IMR-90 (cell line): ENCODE measurements at regions not wholly inside any gene's neighbourhood (a gene's known extent, or its start where the extent isn't known, plus 50 kb on each side); places are given as distances from the start of the nearest gene placed in this dataset.

Source experiments
- BHLHE40 ChIP-seq: fragments of 150-350 bp; IDR thresholded peaks from 2 replicates; pipeline ENCODE4 v1.6.1; 2016; ENCODE audit warnings: mild to moderate bottlenecking, low read depth, low read length
- CEBPB ChIP-seq: IDR thresholded peaks from 2 replicates; pipeline ENCODE4 v1.6.1; 2012; ENCODE audit warnings: low read depth, low read length, improper control_type of control experiment
- CHD1 ChIP-seq: IDR thresholded peaks from 2 replicates; pipeline ENCODE4 v1.6.1; 2012; ENCODE audit warnings: low read depth, low read length, improper control_type of control experiment
- MAFK ChIP-seq: IDR thresholded peaks from 2 replicates; pipeline ENCODE4 v1.6.1; 2012; ENCODE audit warnings: low read depth, low read length, improper control_type of control experiment
- MAZ ChIP-seq: IDR thresholded peaks from 2 replicates; pipeline ENCODE4 v1.6.1; 2012; ENCODE audit warnings: low read depth, mild to moderate bottlenecking, low read length, improper control_type of control experiment, moderate library complexity, borderline replicate concordance
- MXI1 ChIP-seq: IDR thresholded peaks from 2 replicates; pipeline ENCODE4 v1.6.1; 2012; ENCODE audit warnings: low read depth, mild to moderate bottlenecking, low read length, moderate library complexity, borderline replicate concordance
- POLR2A ChIP-seq: IDR thresholded peaks from 2 replicates; pipeline ENCODE4 v1.6.1; 2012; ENCODE audit warnings: mild to moderate bottlenecking, low read depth, low read length
- RAD21 ChIP-seq: IDR thresholded peaks from 2 replicates; pipeline ENCODE4 v1.6.1; 2012; ENCODE audit warnings: low read length, improper control_type of control experiment
- RFX5 ChIP-seq: IDR thresholded peaks from 2 replicates; pipeline ENCODE4 v1.8.0; 2012; ENCODE audit warnings: low read depth, mild to moderate bottlenecking, low read length, moderate library complexity
- SMC3 ChIP-seq: fragments of 150-350 bp; IDR thresholded peaks from 2 replicates; pipeline ENCODE4 v1.6.1; 2016; ENCODE audit warnings: low read depth, mild to moderate bottlenecking, antibody characterized with exemption, low read length, moderate library complexity
- USF2 ChIP-seq: fragments of 150-350 bp; IDR thresholded peaks from 2 replicates; pipeline ENCODE4 v1.6.1; 2017; ENCODE audit warnings: mild to moderate bottlenecking, antibody characterized with exemption, low read length, low read depth
- TF ChIP-seq, protein P1 (sequence below): conservative IDR thresholded peaks from 2 replicates; pipeline ENCODE4 v1.5.1; 2012; ENCODE audit warnings: mild to moderate bottlenecking, low read depth, low read length, improper control_type of control experiment

GRCh38 chr12:87413784-87414183 is 615.4 kb downstream of the C12orf50 start:
- TF ChIP-seq MAZ (no peak), SMC3 (no peak), POLR2A (no peak), RFX5 (no peak), CHD1 (no peak), CEBPB (no peak), RAD21 (no peak), BHLHE40 (no peak), USF2 (no peak), MXI1 (no peak), MAFK (no peak)
- TF ChIP-seq, protein P1, sequence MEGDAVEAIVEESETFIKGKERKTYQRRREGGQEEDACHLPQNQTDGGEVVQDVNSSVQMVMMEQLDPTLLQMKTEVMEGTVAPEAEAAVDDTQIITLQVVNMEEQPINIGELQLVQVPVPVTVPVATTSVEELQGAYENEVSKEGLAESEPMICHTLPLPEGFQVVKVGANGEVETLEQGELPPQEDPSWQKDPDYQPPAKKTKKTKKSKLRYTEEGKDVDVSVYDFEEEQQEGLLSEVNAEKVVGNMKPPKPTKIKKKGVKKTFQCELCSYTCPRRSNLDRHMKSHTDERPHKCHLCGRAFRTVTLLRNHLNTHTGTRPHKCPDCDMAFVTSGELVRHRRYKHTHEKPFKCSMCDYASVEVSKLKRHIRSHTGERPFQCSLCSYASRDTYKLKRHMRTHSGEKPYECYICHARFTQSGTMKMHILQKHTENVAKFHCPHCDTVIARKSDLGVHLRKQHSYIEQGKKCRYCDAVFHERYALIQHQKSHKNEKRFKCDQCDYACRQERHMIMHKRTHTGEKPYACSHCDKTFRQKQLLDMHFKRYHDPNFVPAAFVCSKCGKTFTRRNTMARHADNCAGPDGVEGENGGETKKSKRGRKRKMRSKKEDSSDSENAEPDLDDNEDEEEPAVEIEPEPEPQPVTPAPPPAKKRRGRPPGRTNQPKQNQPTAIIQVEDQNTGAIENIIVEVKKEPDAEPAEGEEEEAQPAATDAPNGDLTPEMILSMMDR, result no peak
